HCT116 (cell line): ENCODE measurements at regions not wholly inside any gene's neighbourhood (a gene's known extent, or its start where the extent isn't known, plus 50 kb on each side); places are given as distances from the start of the nearest gene placed in this dataset.
"Not testable (repeated sequence)": the region's sequence is repeated elsewhere in the genome, so short reads cannot be mapped to it uniquely, and the experiment has no call there.

Experiments used
- CTCF ChIP-seq, 3 experiments: fragments of 200-600 bp in 1 of 3; sonication (generic) in 1 of 3; IDR thresholded peaks in 2 of 3; conservative IDR thresholded peaks in 1 of 3; 2 replicates each; pipeline ENCODE4 v1.5.1; 2012 to 2017; ENCODE audit warnings: low read depth in 2 of 3, low read length in 2 of 3, antibody characterized with exemption in 1 of 3, borderline replicate concordance in 1 of 3, control low read depth in 1 of 3, mild to moderate bottlenecking in 1 of 3, mixed read lengths in 1 of 3, mixed run types in 1 of 3, moderate library complexity in 1 of 3; ENCODE audit not compliant: insufficient read depth in 1 of 3
- POLR2A ChIP-seq: IDR thresholded peaks from 2 replicates; pipeline ENCODE4 v1.7.0; 2011; ENCODE audit warnings: borderline replicate concordance; ENCODE audit not compliant: insufficient read depth, insufficient read length; ENCODE audit errors: extremely low read depth
- POLR2AphosphoS5 ChIP-seq: IDR thresholded peaks from 2 replicates; pipeline ENCODE4 v1.6.1; 2011; ENCODE audit warnings: mild to moderate bottlenecking, low read depth, low read length, moderate library complexity
- SIN3A ChIP-seq: IDR thresholded peaks from 2 replicates; pipeline ENCODE4 v1.6.1; 2012; ENCODE audit warnings: low read depth
- ZBTB33 ChIP-seq: IDR thresholded peaks from 2 replicates; pipeline ENCODE4 v1.6.1; 2011; ENCODE audit warnings: mild to moderate bottlenecking, low read length, moderate library complexity; ENCODE audit not compliant: insufficient replicate concordance; ENCODE audit errors: extremely low read depth

- TF ChIP-seq SIN3A; POLR2A; CTCF (IDR thresholded peaks at IDR 0.05 in 2 of 3, conservative IDR thresholded peaks at IDR 0.05 in 1 of 3; ENCODE audit: borderline replicate concordance in 1 of 3, insufficient read depth in 1 of 3, low read depth in 2 of 3, low read length in 2 of 3); POLR2AphosphoS5; ZBTB33: not testable (repeated sequence)
These were observed 196.5 kb upstream of the ZNF469 start for GRCh38 chr16:88185976-88186888.
